Brain microvascular endothelial cell (primary cell): ENCODE measurements at regions not wholly inside any gene's neighbourhood (a gene's known extent, or its start where the extent isn't known, plus 50 kb on each side); places are given as distances from the start of the nearest gene placed in this dataset.

Experiments used
- DNase-seq: peaks from one replicate; pipeline ENCODE4 v3.0.0-alpha.2; 2020
- H3K27ac ChIP-seq: fragments of 250-450 bp; sonication (Bioruptor Pico); 2 replicates; pipeline ENCODE4 v1.5.1; 2020; ENCODE audit warnings: mild to moderate bottlenecking, moderate library complexity
- H3K27me3 ChIP-seq: fragments of 250-450 bp; sonication (Bioruptor Pico); replicated peaks from 2 replicates; pipeline ENCODE4 v1.5.1; 2020; ENCODE audit warnings: mild to moderate bottlenecking
- H3K36me3 ChIP-seq: fragments of 250-450 bp; sonication (Bioruptor Pico); replicated peaks from 2 replicates; pipeline ENCODE4 v1.5.1; 2020; ENCODE audit warnings: mild to moderate bottlenecking
- H3K4me3 ChIP-seq: 2 replicates; pipeline ENCODE4 v1.5.1; 2011; ENCODE audit warnings: low read depth, mild to moderate bottlenecking, control low read depth, low read length, moderate library complexity
- in situ Hi-C: cut with HindIII; loops from 2 replicates; pipeline ENCODE4 v1.10.0; 2017; ENCODE audit warnings: low sequenced_read_pairs, low pct_ligation_motif_present
- TF ChIP-seq, protein P1 (sequence below): IDR thresholded peaks from 2 replicates; pipeline ENCODE4 v1.5.1; 2011; ENCODE audit warnings: low read depth, mild to moderate bottlenecking, moderate library complexity, low read length, control low read depth, inconsistent platforms; ENCODE audit errors: missing control alignments

- H3K27me3 ChIP-seq = no peaks in the 10 kb centered on the region
- DNase-seq = no peak
- TF ChIP-seq, protein P1, sequence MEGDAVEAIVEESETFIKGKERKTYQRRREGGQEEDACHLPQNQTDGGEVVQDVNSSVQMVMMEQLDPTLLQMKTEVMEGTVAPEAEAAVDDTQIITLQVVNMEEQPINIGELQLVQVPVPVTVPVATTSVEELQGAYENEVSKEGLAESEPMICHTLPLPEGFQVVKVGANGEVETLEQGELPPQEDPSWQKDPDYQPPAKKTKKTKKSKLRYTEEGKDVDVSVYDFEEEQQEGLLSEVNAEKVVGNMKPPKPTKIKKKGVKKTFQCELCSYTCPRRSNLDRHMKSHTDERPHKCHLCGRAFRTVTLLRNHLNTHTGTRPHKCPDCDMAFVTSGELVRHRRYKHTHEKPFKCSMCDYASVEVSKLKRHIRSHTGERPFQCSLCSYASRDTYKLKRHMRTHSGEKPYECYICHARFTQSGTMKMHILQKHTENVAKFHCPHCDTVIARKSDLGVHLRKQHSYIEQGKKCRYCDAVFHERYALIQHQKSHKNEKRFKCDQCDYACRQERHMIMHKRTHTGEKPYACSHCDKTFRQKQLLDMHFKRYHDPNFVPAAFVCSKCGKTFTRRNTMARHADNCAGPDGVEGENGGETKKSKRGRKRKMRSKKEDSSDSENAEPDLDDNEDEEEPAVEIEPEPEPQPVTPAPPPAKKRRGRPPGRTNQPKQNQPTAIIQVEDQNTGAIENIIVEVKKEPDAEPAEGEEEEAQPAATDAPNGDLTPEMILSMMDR = no peak
These were observed 581.2 kb downstream of the TBC1D22A start for GRCh38 chr22:47343611-47344010.

DNA sequence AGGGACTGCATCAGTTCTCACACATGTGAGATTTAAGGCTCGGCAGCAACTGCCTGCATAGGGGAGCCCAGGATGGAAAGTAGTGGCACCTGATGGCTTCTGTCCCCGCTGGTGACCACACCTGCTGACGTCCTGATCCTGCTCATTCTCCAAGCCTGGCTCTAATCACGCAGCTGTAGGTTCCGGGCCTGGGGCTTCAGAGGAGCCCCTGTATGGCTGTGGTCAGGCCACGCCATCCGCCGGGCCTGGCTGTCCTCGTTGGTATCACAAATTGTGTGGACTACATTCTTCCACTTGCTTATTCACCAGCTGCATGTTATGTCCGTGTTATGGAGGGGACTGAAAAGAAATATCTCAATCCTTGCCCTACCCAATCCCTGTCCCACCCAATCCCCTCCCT lies 580.0 kb downstream of the TBC1D22A start:
- no peak for DNase-seq
- no peaks in the 10 kb centered on the region for H3K27me3 ChIP-seq
- no peak overlapping the region for H3K4me3 ChIP-seq
- no peak overlapping the region for H3K27ac ChIP-seq
- in situ Hi-C loops = no loop called here
- H3K36me3 ChIP-seq = no peaks in the 10 kb centered on the region
- TF ChIP-seq, protein P1 = no peak

More at GRCh38 chr22:47343611-47344010, 581.2 kb downstream of the TBC1D22A start:
- no peaks in the 10 kb centered on the region for H3K36me3 ChIP-seq
- no peak overlapping the region for H3K4me3 ChIP-seq
- in situ Hi-C loops = no loop called here
- H3K27ac ChIP-seq = no peak overlapping the region

GRCh38 chr22:47341464-47341863 lies 579.0 kb downstream of the TBC1D22A start:
- no peak overlapping the region for H3K27ac ChIP-seq
- DNase-seq = no peak
- no peaks in the 10 kb centered on the region for H3K36me3 ChIP-seq
- in situ Hi-C loops = no loop called here
- H3K4me3 ChIP-seq = no peak overlapping the region
- TF ChIP-seq, protein P1 = no peak
- no peaks in the 10 kb centered on the region for H3K27me3 ChIP-seq

DNA sequence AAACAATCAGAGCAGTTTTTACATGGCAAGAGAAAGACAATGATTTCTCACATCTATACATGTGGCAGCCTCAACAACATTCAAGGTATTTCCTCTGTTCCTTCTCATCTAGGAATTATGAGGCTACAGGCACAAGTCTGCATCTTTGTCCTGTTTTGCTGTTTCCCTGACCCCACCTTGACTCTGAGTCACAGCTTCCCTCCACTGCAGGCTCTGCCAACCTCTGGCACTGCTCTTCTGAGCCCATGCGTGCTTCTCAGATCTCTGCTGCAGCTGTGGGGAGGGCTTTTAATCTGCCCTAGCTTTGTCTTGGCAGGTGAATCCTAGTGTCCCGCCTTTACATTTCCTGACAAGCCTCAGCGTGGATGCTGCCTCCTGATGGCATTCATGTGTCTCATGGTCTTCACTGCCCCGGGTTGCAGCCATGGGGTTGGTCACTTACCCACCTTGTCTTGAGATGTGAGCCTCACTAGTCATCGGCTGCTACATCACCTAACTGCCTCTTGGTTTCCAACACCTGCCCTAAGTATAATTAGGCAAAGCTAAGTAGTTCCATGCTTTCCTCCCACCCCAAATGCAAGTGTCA lies 578.5 kb downstream of the TBC1D22A start:
- TF ChIP-seq, protein P1 = no peak
- in situ Hi-C loops = no loop called here
- H3K27me3 ChIP-seq = no peaks in the 10 kb centered on the region
- H3K27ac ChIP-seq = no peak overlapping the region
- no peaks in the 10 kb centered on the region for H3K36me3 ChIP-seq
- DNase-seq = no peak
- no peak overlapping the region for H3K4me3 ChIP-seq

DNA sequence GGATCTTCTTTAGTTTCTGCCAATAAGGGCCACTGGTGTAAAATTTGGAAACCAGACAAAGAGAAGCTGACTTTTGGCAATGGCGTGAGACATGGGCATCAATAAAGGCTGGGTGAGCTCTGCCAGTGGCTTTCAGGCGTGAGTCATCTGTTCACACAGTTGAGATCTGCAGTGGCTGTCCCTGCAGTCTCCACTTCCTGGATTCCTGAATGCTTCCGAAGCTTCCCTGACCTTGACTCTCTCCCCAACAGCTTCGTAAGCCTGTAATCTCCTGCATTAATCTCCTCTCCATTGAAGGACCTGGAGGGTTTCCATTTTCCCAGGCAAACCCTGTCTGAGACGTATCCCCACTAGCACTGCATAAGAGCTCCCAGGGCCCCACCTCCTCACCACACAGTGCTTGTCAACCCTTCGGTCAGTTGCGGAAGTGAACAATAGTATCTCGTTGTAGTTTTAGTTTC lies 574.7 kb downstream of the TBC1D22A start:
- in situ Hi-C loops = no loop called here
- Histone ChIP-seq H3K4me3 (no peak overlapping the region), H3K27me3 (no peaks in the 10 kb centered on the region), H3K36me3 (no peaks in the 10 kb centered on the region), H3K27ac (peak overlapping the region; percentile 35)
- peak; percentile 40 for DNase-seq
- TF ChIP-seq, protein P1 = no peak

GRCh38 chr22:47335958-47336357 lies 573.5 kb downstream of the TBC1D22A start:
- Histone ChIP-seq H3K27me3 (no peaks in the 10 kb centered on the region), H3K36me3 (no peaks in the 10 kb centered on the region), H3K27ac (no peak overlapping the region), H3K4me3 (no peak overlapping the region)
- TF ChIP-seq, protein P1 = no peak
- in situ Hi-C loops = no loop called here
- no peak for DNase-seq
